ENCODE measurements at regions not wholly inside any gene's neighbourhood (a gene's known extent, or its start where the extent isn't known, plus 50 kb on each side); places are given as distances from the start of the nearest gene placed in this dataset.

- no peak for TF ChIP-seq ZNF592 (IDR thresholded peaks at IDR 0.05)
- no peak for TF ChIP-seq POLR2AphosphoS5 (IDR thresholded peaks at IDR 0.05; ENCODE audit: low read length)
- TF ChIP-seq TCF7 (IDR thresholded peaks at IDR 0.05; ENCODE audit: borderline replicate concordance) = no peak
- TF ChIP-seq TARDBP (IDR thresholded peaks at IDR 0.05; ENCODE audit: borderline replicate concordance) = no peak
- no peak for TF ChIP-seq ZNF207 (IDR thresholded peaks at IDR 0.05; ENCODE audit: borderline replicate concordance)
- TF ChIP-seq CHD2 (IDR thresholded peaks at IDR 0.05; ENCODE audit: borderline replicate concordance, low read depth, low read length) = no peak
- TF ChIP-seq MXI1 (IDR thresholded peaks at IDR 0.05; ENCODE audit: low read depth, low read length) = no peak
- TF ChIP-seq POLR2A (IDR thresholded peaks at IDR 0.05; ENCODE audit: low read depth, low read length) = no peak
- TF ChIP-seq TCF3 (IDR thresholded peaks at IDR 0.05; ENCODE audit: borderline replicate concordance, insufficient read depth, low read depth, low read length) = no peak
Observed at GRCh38 chr7:20971219-20971618, 184.5 kb upstream of the SP8 start (continued).

- SMC1A ChIA-PET (ENCODE audit: uncharacterized antibody, unreplicated experiment) = interaction anchor here (0.6 kb wide), 2 partner anchors 369 to 710 kb away, joined by 3 read pairs; no protein-coding TSS in a partner anchor
- Histone ChIP-seq H3K27me3 (replicated peaks in 1 of 2; ENCODE audit: control insufficient read depth in 2 of 2, insufficient read depth in 2 of 2, low read length in 1 of 2) (no peaks in the 10 kb centered on the region), H3K79me2 (ENCODE audit: control insufficient read depth, insufficient read depth, low read length) (no peaks in the 10 kb centered on the region), H3K36me3 (ENCODE audit: control insufficient read depth in 2 of 2, insufficient read depth in 2 of 2, low read length in 1 of 2) (no peaks in the 10 kb centered on the region), H3K9me3 (replicated peaks; ENCODE audit: control insufficient read depth, insufficient read depth, low read length) (no peaks in the 10 kb centered on the region), H3K27ac (ENCODE audit: control insufficient read depth, insufficient read depth) (no peak overlapping the region), H4K20me1 (ENCODE audit: control insufficient read depth, insufficient read depth) (no peaks in the 10 kb centered on the region), H3K4me1 (ENCODE audit: control insufficient read depth, insufficient read depth, low read length) (no peaks in the 10 kb centered on the region), H3K4me3 (no peak overlapping the region), H2AFZ (ENCODE audit: control insufficient read depth, low read depth, low read length) (no peak overlapping the region), H3K9ac (ENCODE audit: control insufficient read depth, insufficient read depth, low read length) (no peak overlapping the region), H3K4me2 (ENCODE audit: control insufficient read depth, insufficient read depth) (no peak overlapping the region)
- no TSS peak for BruUV-seq (replicated peaks)
- DNase-seq (ENCODE audit: low read depth, low spot score) (no peak), ATAC-seq (no peak), FAIRE-seq (no peak)
- POLR2A ChIA-PET = no interaction called here
- CTCF ChIA-PET = no interaction called here
- RAD21 ChIA-PET (ENCODE audit: unreplicated experiment) = no interaction called here
- TF ChIP-seq RFX5 (IDR thresholded peaks at IDR 0.05; ENCODE audit: low read depth, low read length) = no peak
- TF ChIP-seq NFIC (IDR thresholded peaks at IDR 0.05; ENCODE audit: low read depth, low read length) = no peak
- no peak for TF ChIP-seq IKZF2 (IDR thresholded peaks at IDR 0.05)
- no peak for TF ChIP-seq SUPT20H (IDR thresholded peaks at IDR 0.05; ENCODE audit: borderline replicate concordance, control insufficient read depth, low read depth, low read length)
- TF ChIP-seq MXI1 (IDR thresholded peaks at IDR 0.05; ENCODE audit: low read depth, low read length) = no peak
- no peak for TF ChIP-seq RELA (IDR thresholded peaks at IDR 0.05; ENCODE audit: borderline replicate concordance, partially characterized antibody)
- WGBS (ENCODE audit: insufficient coverage, insufficient replicate concordance, low lambda C conversion rate, missing lambda C conversion rate) = 58% methylated on average over 8 of the region's 8 CpGs
- in situ Hi-C loops (cut with MboI) (no loop called here), intact Hi-C loops (cut with micrococcal nuclease; ENCODE audit: unreplicated experiment) (no loop called here)
Observed at GRCh38 chr7:20980232-20980631, 193.5 kb upstream of the SP8 start.
